ENCODE measurements at regions not wholly inside any gene's neighbourhood (a gene's known extent, or its start where the extent isn't known, plus 50 kb on each side); places are given as distances from the start of the nearest gene placed in this dataset.
"Not testable (repeated sequence)": the region's sequence is repeated elsewhere in the genome, so short reads cannot be mapped to it uniquely, and the experiment has no call there.

- POLR2A ChIA-PET, result no interaction called here
- Mint-ChIP-seq H3K9me3 (peaks cover 0 to 3% (median 0%) of the 10 kb centered on the region in 9 donors), H3K27me3 (no peaks in the 10 kb centered on the region), H3K4me1 (no peaks in the 10 kb centered on the region), H3K27ac (no peak overlapping the region), H3K36me3 (no peaks in the 10 kb centered on the region), H3K4me3 (no peak overlapping the region)
- DNase-seq, result no peak
- ATAC-seq, result no peak
Measured at GRCh38 chr1:73832276-73833181, 365.4 kb downstream of the LRRIQ3 start.

GRCh38 chr1:73827283-73827682, 370.7 kb downstream of the LRRIQ3 start:
- DNase-seq, POLR2A ChIA-PET, H3K4me3 Mint-ChIP-seq, H3K27ac Mint-ChIP-seq, H3K4me1 Mint-ChIP-seq, H3K27me3 Mint-ChIP-seq, H3K36me3 Mint-ChIP-seq, H3K9me3 Mint-ChIP-seq, ATAC-seq: not testable (repeated sequence)

- DNase-seq (no peak), ATAC-seq (no peak)
- peaks cover 0 to 11% (median 0%) of the 10 kb centered on the region in 9 donors for H3K9me3 Mint-ChIP-seq
- H3K4me3 Mint-ChIP-seq, result no peak overlapping the region
- no peak overlapping the region for H3K27ac Mint-ChIP-seq
- POLR2A ChIA-PET, result no interaction called here
- no peaks in the 10 kb centered on the region for H3K4me1 Mint-ChIP-seq
- H3K36me3 Mint-ChIP-seq, result no peaks in the 10 kb centered on the region
- no peaks in the 10 kb centered on the region for H3K27me3 Mint-ChIP-seq
Measured at GRCh38 chr1:73824065-73824464, 373.9 kb downstream of the LRRIQ3 start.

GRCh38 chr1:73821520-73821919, 376.5 kb downstream of the LRRIQ3 start:
- H3K9me3 Mint-ChIP-seq, result peaks cover 0 to 11% (median 5%) of the 10 kb centered on the region in 9 donors
- ATAC-seq (no peak), DNase-seq (no peak)
- H3K36me3 Mint-ChIP-seq, result no peaks in the 10 kb centered on the region
- no peaks in the 10 kb centered on the region for H3K4me1 Mint-ChIP-seq
- no peak overlapping the region for H3K4me3 Mint-ChIP-seq
- POLR2A ChIA-PET, result no interaction called here
- H3K27me3 Mint-ChIP-seq, result no peaks in the 10 kb centered on the region
- no peak overlapping the region for H3K27ac Mint-ChIP-seq

GRCh38 chr1:73820843-73821242, 377.1 kb downstream of the LRRIQ3 start:
- POLR2A ChIA-PET, result no interaction called here
- ATAC-seq, result no peak
- Mint-ChIP-seq H3K4me1 (no peaks in the 10 kb centered on the region), H3K36me3 (no peaks in the 10 kb centered on the region), H3K27me3 (no peaks in the 10 kb centered on the region), H3K9me3 (peaks cover 0 to 15% (median 7%) of the 10 kb centered on the region in 9 donors), H3K27ac (no peak overlapping the region), H3K4me3 (no peak overlapping the region)
- DNase-seq, result no peak

- no peaks in the 10 kb centered on the region for H3K36me3 Mint-ChIP-seq
- ATAC-seq (no peak), DNase-seq (no peak)
- POLR2A ChIA-PET, result no interaction called here
- H3K27me3 Mint-ChIP-seq, result no peaks in the 10 kb centered on the region
- H3K4me3 Mint-ChIP-seq, result no peak overlapping the region
- H3K9me3 Mint-ChIP-seq, result peaks cover 0 to 26% (median 8%) of the 10 kb centered on the region in 9 donors
- H3K4me1 Mint-ChIP-seq, result no peaks in the 10 kb centered on the region
- no peak overlapping the region for H3K27ac Mint-ChIP-seq
Measured at GRCh38 chr1:73813716-73814115, 384.3 kb downstream of the LRRIQ3 start.

GRCh38 chr1:73813236-73813635, 384.7 kb downstream of the LRRIQ3 start:
- Mint-ChIP-seq H3K27me3 (no peaks in the 10 kb centered on the region), H3K27ac (no peak overlapping the region), H3K9me3 (peaks cover 0 to 28% (median 8%) of the 10 kb centered on the region in 9 donors), H3K36me3 (no peaks in the 10 kb centered on the region), H3K4me3 (no peak overlapping the region), H3K4me1 (no peaks in the 10 kb centered on the region)
- no peak for DNase-seq
- POLR2A ChIA-PET, result no interaction called here
- ATAC-seq, result no peak

GRCh38 chr1:73811798-73812197, 386.2 kb downstream of the LRRIQ3 start:
- peaks cover 0 to 26% (median 8%) of the 10 kb centered on the region in 9 donors for H3K9me3 Mint-ChIP-seq
- no peak overlapping the region for H3K27ac Mint-ChIP-seq
- no peak for DNase-seq
- no peak overlapping the region for H3K4me3 Mint-ChIP-seq
- H3K27me3 Mint-ChIP-seq, result no peaks in the 10 kb centered on the region
- H3K36me3 Mint-ChIP-seq, result no peaks in the 10 kb centered on the region
- H3K4me1 Mint-ChIP-seq, result no peaks in the 10 kb centered on the region
- ATAC-seq, result no peak
- POLR2A ChIA-PET, result no interaction called here

- ATAC-seq (no peak), DNase-seq (no peak)
- no peak overlapping the region for H3K27ac Mint-ChIP-seq
- no peak overlapping the region for H3K4me3 Mint-ChIP-seq
- H3K4me1 Mint-ChIP-seq, result no peaks in the 10 kb centered on the region
- POLR2A ChIA-PET, result no interaction called here
- peaks cover 0 to 11% (median 0%) of the 10 kb centered on the region in 9 donors for H3K9me3 Mint-ChIP-seq
- H3K36me3 Mint-ChIP-seq, result no peaks in the 10 kb centered on the region
- H3K27me3 Mint-ChIP-seq, result no peaks in the 10 kb centered on the region
Measured at GRCh38 chr1:73804935-73805334, 393.0 kb downstream of the LRRIQ3 start.

- no peak overlapping the region for H3K27ac Mint-ChIP-seq
- ATAC-seq (no peak), DNase-seq (no peak)
- no peaks in the 10 kb centered on the region for H3K27me3 Mint-ChIP-seq
- POLR2A ChIA-PET, result no interaction called here
- H3K9me3 Mint-ChIP-seq, result peaks cover 0 to 6% (median 0%) of the 10 kb centered on the region in 9 donors
- no peaks in the 10 kb centered on the region for H3K36me3 Mint-ChIP-seq
- no peak overlapping the region for H3K4me3 Mint-ChIP-seq
- H3K4me1 Mint-ChIP-seq, result no peaks in the 10 kb centered on the region
Measured at GRCh38 chr1:73803380-73803779, 394.6 kb downstream of the LRRIQ3 start.

- Mint-ChIP-seq H3K4me1 (no peaks in the 10 kb centered on the region), H3K36me3 (no peaks in the 10 kb centered on the region), H3K4me3 (no peak overlapping the region), H3K27ac (no peak overlapping the region), H3K27me3 (no peaks in the 10 kb centered on the region), H3K9me3 (peaks cover 0 to 7% (median 0%) of the 10 kb centered on the region in 9 donors)
- no peak for ATAC-seq
- no peak for DNase-seq
- POLR2A ChIA-PET, result no interaction called here
Measured at GRCh38 chr1:73801912-73802429, 396.0 kb downstream of the LRRIQ3 start.

- POLR2A ChIA-PET, result no interaction called here
- no peak for ATAC-seq
Measured at GRCh38 chr1:73800376-73800775, 397.6 kb downstream of the LRRIQ3 start.

GRCh38 chr1:73789965-73790364, 408.0 kb downstream of the LRRIQ3 start:
- Mint-ChIP-seq H3K27me3 (no peaks in the 10 kb centered on the region), H3K9me3 (peaks cover 0 to 8% (median 2%) of the 10 kb centered on the region in 9 donors), H3K4me1 (no peaks in the 10 kb centered on the region), H3K36me3 (no peaks in the 10 kb centered on the region), H3K4me3 (no peak overlapping the region), H3K27ac (no peak overlapping the region)
- no peak for DNase-seq
- no peak for ATAC-seq
- POLR2A ChIA-PET, result no interaction called here

More at GRCh38 chr1:73800376-73800775, 397.6 kb downstream of the LRRIQ3 start:
- no peaks in the 10 kb centered on the region for H3K36me3 Mint-ChIP-seq
- no peaks in the 10 kb centered on the region for H3K4me1 Mint-ChIP-seq
- no peak overlapping the region for H3K4me3 Mint-ChIP-seq
- no peaks in the 10 kb centered on the region for H3K27me3 Mint-ChIP-seq
- no peak for DNase-seq
- peaks cover 0 to 7% (median 0%) of the 10 kb centered on the region in 9 donors for H3K9me3 Mint-ChIP-seq
- H3K27ac Mint-ChIP-seq, result no peak overlapping the region

GRCh38 chr1:73784026-73784425, 413.9 kb downstream of the LRRIQ3 start:
- DNase-seq (no peak), ATAC-seq (no peak)
- peaks cover 0 to 3% (median 0%) of the 10 kb centered on the region in 9 donors for H3K9me3 Mint-ChIP-seq
- H3K27ac Mint-ChIP-seq, result no peak overlapping the region
- POLR2A ChIA-PET, result no interaction called here
- H3K27me3 Mint-ChIP-seq, result no peaks in the 10 kb centered on the region
- H3K4me1 Mint-ChIP-seq, result no peaks in the 10 kb centered on the region
- H3K4me3 Mint-ChIP-seq, result no peak overlapping the region
- H3K36me3 Mint-ChIP-seq, result no peaks in the 10 kb centered on the region
